K562 (cell line): ENCODE measurements at regions not wholly inside any gene's neighbourhood (a gene's known extent, or its start where the extent isn't known, plus 50 kb on each side); places are given as distances from the start of the nearest gene placed in this dataset.

Experiments used
- ATAC-seq: fragments of 200-7000 bp; cut with Tn5 transposase; 3 replicates; pipeline ENCODE4 v1.9.1; 2020; ENCODE audit warnings: moderate library complexity
- BruUV-seq: library from RNA; stranded (reverse); fragments of 400-500 nt; replicated peaks from 2 replicates; lab custom pipeline; 2021; lab: Mats Ljungman, UMichigan
- CTCF ChIA-PET: fragments of 300-600 bp; formaldehyde crosslinking; extraction: SDS; loops from one replicate; lab custom pipeline; 2021; ENCODE audit warnings: low intra/inter-chr PET ratio; lab: Yijun Ruan, JAX
- POLR2A ChIA-PET: fragments of 300-600, 350-650 bp; sonication (Branson Sonifier 250); formaldehyde crosslinking; extraction: SDS; loops from one replicate; lab custom pipeline; 2021; ENCODE audit warnings: antibody characterized with exemption, inconsistent platforms; lab: Yijun Ruan, JAX
- DNase-seq, 4 experiments: peaks; one replicate each; pipeline versions ENCODE4 v3.0.0 to v3.0.0-alpha.2; 2011 to 2018; ENCODE audit warnings: low spot score in 3 of 4, mixed read lengths in 3 of 4; ENCODE audit errors: extremely low read depth in 1 of 4
- FAIRE-seq: peaks from 2 replicates; lab custom pipeline; 2011; peaks lifted over from hg19 to GRCh38; lab: Jason Lieb, UNC
- H2AFZ ChIP-seq: 2 replicates; pipeline ENCODE4 v1.6.0; 2011; ENCODE audit warnings: low read depth, low read length, control low read depth, inconsistent platforms
- H3K27ac ChIP-seq: fragments of 200-600 bp; 3 replicates; pipeline ENCODE4 v1.8.0; 2011; ENCODE audit warnings: low read depth, mild to moderate bottlenecking, control low read depth, inconsistent platforms, low read length, moderate library complexity, mixed read lengths; ENCODE audit errors: extremely low read depth
- H3K27me3 ChIP-seq, 2 experiments: fragments of 300-600 bp in 1 of 2; 2 replicates in 1 of 2; 3 replicates in 1 of 2; pipeline versions ENCODE4 v1.6.0 to v1.8.0; 2011; ENCODE audit warnings: inconsistent platforms in 2 of 2, low read length in 2 of 2, mild to moderate bottlenecking in 1 of 2, mixed read lengths in 1 of 2, moderate library complexity in 1 of 2; ENCODE audit not compliant: control insufficient read depth in 2 of 2, insufficient read depth in 2 of 2
- H3K36me3 ChIP-seq: fragments of 300-600 bp; 3 replicates; pipeline ENCODE4 v1.8.0; 2011; ENCODE audit warnings: mild to moderate bottlenecking, low read length, inconsistent platforms; ENCODE audit not compliant: control insufficient read depth, insufficient read depth
- H3K4me1 ChIP-seq, 2 experiments: fragments of 200-600 bp in 1 of 2; replicated peaks in 1 of 2; 2 replicates in 1 of 2; 3 replicates in 1 of 2; pipeline versions ENCODE4 v1.5.1 to v1.8.0; 2011; ENCODE audit warnings: inconsistent platforms in 2 of 2, low read length in 2 of 2, mild to moderate bottlenecking in 1 of 2, mixed read lengths in 1 of 2, moderate library complexity in 1 of 2; ENCODE audit not compliant: control insufficient read depth in 2 of 2, insufficient read depth in 2 of 2
- H3K4me2 ChIP-seq: 2 replicates; pipeline ENCODE4 v1.6.1; 2011; ENCODE audit warnings: low read length, control low read depth, inconsistent platforms, mixed read lengths; ENCODE audit not compliant: insufficient read depth
- H3K4me3 ChIP-seq: fragments of 200-600 bp; sonication (generic), shearing (Covaris generic); 2 replicates; pipeline ENCODE4 v1.5.1; 2016; ENCODE audit warnings: control low read depth, inconsistent platforms
- H3K79me2 ChIP-seq: fragments of 200-600 bp; 3 replicates; pipeline ENCODE4 v1.8.0; 2011; ENCODE audit warnings: low read length, inconsistent platforms; ENCODE audit not compliant: control insufficient read depth, insufficient read depth
- H3K9ac ChIP-seq, 2 experiments: 2 replicates each; pipeline versions ENCODE4 v1.6.0 to v1.6.1; 2011; ENCODE audit warnings: low read depth in 2 of 2, low read length in 2 of 2, control low read depth in 1 of 2, inconsistent platforms in 1 of 2, mild to moderate bottlenecking in 1 of 2, mixed read lengths in 1 of 2; ENCODE audit not compliant: insufficient read depth in 1 of 2
- H3K9me1 ChIP-seq: one replicate; pipeline ENCODE4 v1.6.0; 2011; ENCODE audit warnings: inconsistent platforms, mild to moderate bottlenecking, low read length, moderate library complexity; ENCODE audit not compliant: control insufficient read depth, insufficient read depth
- H3K9me3 ChIP-seq: replicated peaks from 2 replicates; pipeline ENCODE4 v1.5.1; 2011; ENCODE audit warnings: low read depth, low read length, inconsistent platforms; ENCODE audit not compliant: control insufficient read depth, insufficient read depth
- H4K20me1 ChIP-seq: replicated peaks from 2 replicates; pipeline ENCODE4 v1.6.1; 2011; ENCODE audit warnings: low read length, inconsistent platforms, mixed read lengths; ENCODE audit not compliant: control insufficient read depth, insufficient read depth
- E2F3 ChIP-seq: fragments of 250-450 bp; sonication (Bioruptor Pico); IDR thresholded peaks from 2 replicates; pipeline ENCODE4 v1.4.0; 2020; ENCODE audit warnings: mild to moderate bottlenecking
- JUND ChIP-seq, 2 experiments: IDR thresholded peaks; 2 replicates in 1 of 2; 3 replicates in 1 of 2; pipeline ENCODE4 v1.6.1; 2011; ENCODE audit warnings: borderline replicate concordance in 2 of 2, low read depth in 2 of 2, low read length in 2 of 2, improper control_type of control experiment in 1 of 2, missing biosample characterization in 1 of 2, missing genetic modification characterization in 1 of 2, missing genetic modification reagents in 1 of 2
- WHSC1 ChIP-seq: IDR thresholded peaks from one replicate; pipeline ENCODE4 v1.6.1; 2012; ENCODE audit warnings: low read length, control low read depth, inconsistent platforms
- ZNF12 ChIP-seq: sonication (generic); formaldehyde crosslinking; IDR thresholded peaks from 2 replicates; pipeline ENCODE4 v1.4.0; 2020; ENCODE audit warnings: mild to moderate bottlenecking, missing genetic modification reagents
- WGBS: fragments of 100-300 bp; shearing (Covaris generic); methylation state at CpG from one replicate; pipeline ENCODE4 v1.1.6; 2016; ENCODE audit warnings: low coverage, mixed read lengths; ENCODE audit not compliant: insufficient coverage; ENCODE audit errors: missing lambda C conversion rate; 5-methylcytosine and 5-hydroxymethylcytosine counted together
- in situ Hi-C: fragments of 300-500 bp; cut with MboI; formaldehyde crosslinking; loops from 4 replicates; pipeline ENCODE4 v1.15.0; 2018; ENCODE audit warnings: inconsistent platforms, mixed read lengths
- intact Hi-C: fragments of 100-400 bp; cut with micrococcal nuclease; formaldehyde crosslinking; loops from 2 replicates; pipeline ENCODE4 v1.14.2; 2022

GRCh38 chr2:114085238-114085637 is 195.3 kb downstream of the ACTR3 start (continued):
- TF ChIP-seq E2F3 (CRISPR knock-in tag) (no peak), WHSC1 (no peak)

- ATAC-seq (no peak), FAIRE-seq (no peak), DNase-seq (no peak)
- Histone ChIP-seq H4K20me1 (no peaks in the 10 kb centered on the region), H3K4me3 (no peak overlapping the region), H3K4me2 (no peak overlapping the region), H3K9me1 (no peaks in the 10 kb centered on the region), H3K36me3 (no peaks in the 10 kb centered on the region), H3K4me1 (no peaks in the 10 kb centered on the region), H3K27me3 (no peaks in the 10 kb centered on the region), H3K9ac (no peak overlapping the region), H2AFZ (no peak overlapping the region), H3K9me3 (no peaks in the 10 kb centered on the region), H3K79me2 (no peaks in the 10 kb centered on the region), H3K27ac (no peak overlapping the region)
- 3% methylated on average over 4 of the region's 4 CpGs for WGBS
- intact Hi-C loops (no loop called here), in situ Hi-C loops (no loop called here)
- ChIA-PET CTCF (no interaction called here), POLR2A (interaction anchor here (0.7 kb wide), 1 partner anchor 76 kb away, joined by 3 read pairs; no protein-coding TSS in a partner anchor)
- TF ChIP-seq ZNF12 (CRISPR knock-in tag) (peak; percentile 47; the same call in 1 of the 2 replicates), JUND (IDR thresholded peaks at IDR 0.05; ENCODE audit: borderline replicate concordance, low read depth, low read length) (no peak), JUND (tag; IDR thresholded peaks at IDR 0.05; ENCODE audit: borderline replicate concordance, low read depth, low read length) (no peak)
- no TSS peak for BruUV-seq
Observed at GRCh38 chr2:114085992-114086391, 196.1 kb downstream of the ACTR3 start.
